Right hindlimb (tissue), 1 donor: ENCODE measurements at regions not wholly inside any gene's neighbourhood (a gene's known extent, or its start where the extent isn't known, plus 50 kb on each side); places are given as distances from the start of the nearest gene placed in this dataset.
"Not testable (repeated sequence)": the region's sequence is repeated elsewhere in the genome, so short reads cannot be mapped to it uniquely, and the experiment has no call there.

Source experiments
- DNase-seq: peaks from one replicate; pipeline ENCODE4 v3.0.0-alpha.2; 2018

DNA sequence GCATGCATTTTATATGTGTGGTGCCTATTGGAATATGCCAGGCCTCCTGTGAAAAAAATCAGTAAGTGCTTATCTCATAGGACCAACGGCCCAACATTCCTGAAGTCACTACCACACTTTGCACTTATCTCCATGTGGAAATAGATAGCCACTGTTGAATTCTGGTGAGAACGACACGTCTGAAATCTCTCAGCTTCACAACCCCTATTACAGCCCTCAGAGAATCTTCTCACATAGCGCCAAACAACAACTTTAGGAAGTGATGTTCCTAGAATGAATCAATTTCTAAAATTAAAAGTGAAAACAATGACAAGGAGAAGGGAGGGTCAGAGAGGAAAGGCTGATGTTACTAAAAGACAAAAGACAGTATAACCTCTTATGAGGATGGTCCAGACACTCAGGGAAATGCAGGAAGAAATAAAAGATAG, 270.8 kb upstream of the BTG1 start:
- DNase-seq = no peak

DNA sequence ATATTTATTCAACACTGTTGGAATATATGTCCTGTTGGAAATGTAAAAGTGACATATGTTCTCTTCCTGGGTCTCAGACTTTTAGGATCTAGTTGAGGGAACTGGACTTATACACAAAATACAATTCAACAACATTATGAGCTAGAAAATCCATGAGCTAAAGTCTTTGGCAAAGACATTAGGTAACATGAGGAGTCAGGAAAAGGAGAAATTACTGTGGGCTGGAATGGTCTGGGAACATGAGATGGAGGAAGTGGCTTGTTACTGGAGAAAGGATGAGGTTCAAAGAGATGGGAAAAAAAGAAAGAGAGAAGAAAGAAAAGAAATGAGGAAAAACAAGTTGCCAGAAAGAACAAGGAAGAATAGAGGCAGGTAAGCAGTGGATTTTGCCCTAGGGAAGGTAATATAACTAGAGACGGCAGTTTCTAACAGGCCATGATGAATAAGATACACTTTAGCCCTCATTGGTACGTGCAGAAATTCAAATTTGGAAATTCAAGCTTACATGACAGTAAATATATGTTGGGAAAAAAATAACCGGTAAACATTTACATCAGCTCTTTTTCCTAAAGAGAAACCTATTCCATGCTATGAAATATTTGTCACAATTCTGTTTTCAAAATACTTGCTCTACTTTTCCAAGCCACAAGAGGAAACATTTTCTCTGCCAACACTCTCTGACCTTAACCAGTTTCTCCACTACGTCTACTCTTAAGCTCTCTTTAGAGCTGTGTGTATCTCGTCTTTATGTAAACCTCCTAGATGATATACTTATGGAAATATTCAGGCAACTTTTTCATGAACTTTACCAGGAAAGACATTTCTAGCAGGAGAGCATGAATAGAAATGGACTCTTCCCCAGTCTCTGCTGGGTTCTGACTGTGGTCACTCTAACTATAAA, 268.8 kb upstream of the BTG1 start:
- DNase-seq = no peak

DNA sequence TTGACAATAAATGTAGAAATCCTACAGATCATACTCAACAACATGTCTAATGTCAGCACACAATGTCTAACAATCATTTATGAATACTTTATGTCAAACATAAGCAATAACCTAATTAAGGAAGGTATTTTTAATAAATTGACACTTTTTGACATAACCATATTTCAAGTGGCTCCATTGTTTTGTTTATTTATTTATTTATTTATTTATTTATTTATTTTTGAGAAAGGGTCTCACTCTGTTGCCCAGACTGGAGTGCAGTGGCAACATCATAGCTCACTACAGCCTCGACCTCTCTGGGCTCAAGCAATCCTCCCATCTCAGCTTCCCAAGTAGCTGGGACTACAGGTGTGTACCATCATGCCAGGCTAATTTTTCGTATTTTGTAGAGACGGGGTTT, 267.6 kb upstream of the BTG1 start:
- DNase-seq = no peak

DNA sequence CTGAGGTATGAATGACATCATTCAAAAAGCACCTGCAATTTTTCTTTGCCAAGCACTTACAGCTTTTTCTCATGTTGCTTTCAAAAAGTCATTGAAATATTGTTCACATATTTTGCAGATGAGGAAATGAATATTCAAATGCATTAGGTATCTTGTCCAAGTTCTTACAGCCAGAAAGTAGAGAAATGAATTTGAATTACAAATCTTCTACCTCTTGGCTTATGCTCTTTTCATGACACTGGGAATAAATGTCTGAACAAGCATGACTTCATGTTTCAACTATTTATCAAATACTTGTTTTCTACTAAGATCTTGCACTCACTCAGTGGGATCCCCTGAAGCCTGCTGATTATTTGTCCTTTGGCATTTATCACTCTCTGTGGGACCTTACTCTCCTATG, 267.2 kb upstream of the BTG1 start:
- no peak for DNase-seq

GRCh38 chr12:92411687-92412086, 266.0 kb upstream of the BTG1 start:
- no peak for DNase-seq

DNA sequence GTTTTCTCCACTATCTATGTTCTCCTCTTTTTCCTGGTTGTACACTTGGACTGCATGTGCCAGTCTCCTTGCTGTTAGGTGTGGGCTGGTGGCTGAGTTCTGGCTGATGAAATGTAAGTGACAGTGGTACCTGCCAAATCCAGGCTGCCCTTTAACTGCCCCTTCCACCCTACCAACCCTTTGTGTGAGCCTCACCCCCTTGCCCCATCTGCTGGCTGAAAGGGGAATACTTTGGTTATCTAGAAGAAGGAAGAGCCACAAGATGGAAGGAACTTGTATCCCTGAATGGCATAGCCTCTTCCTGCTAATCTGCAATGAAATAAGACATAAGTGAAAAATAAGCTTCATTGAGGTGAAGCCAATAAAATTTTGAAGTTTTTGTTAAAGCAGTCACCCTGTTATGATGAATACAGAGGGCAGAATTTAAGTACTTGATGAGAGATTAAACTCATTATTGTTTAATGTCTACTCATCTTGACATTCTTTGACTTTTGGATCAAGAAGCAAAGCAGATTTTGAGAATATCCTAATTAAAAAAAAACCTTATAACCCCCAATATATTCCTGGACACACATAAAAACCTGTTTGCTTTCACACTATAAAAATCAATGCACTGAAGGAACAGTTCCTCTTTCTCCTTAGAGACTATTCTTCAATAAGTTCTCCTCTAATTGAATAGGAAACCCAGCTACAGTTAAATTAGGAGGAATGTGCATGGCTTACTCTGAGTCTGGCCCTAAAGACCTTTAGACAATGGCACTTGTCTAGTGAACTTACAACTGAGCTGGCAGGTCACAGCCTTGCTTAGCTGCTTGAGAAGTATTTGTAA, 262.6 kb upstream of the BTG1 start:
- DNase-seq = no peak

DNA sequence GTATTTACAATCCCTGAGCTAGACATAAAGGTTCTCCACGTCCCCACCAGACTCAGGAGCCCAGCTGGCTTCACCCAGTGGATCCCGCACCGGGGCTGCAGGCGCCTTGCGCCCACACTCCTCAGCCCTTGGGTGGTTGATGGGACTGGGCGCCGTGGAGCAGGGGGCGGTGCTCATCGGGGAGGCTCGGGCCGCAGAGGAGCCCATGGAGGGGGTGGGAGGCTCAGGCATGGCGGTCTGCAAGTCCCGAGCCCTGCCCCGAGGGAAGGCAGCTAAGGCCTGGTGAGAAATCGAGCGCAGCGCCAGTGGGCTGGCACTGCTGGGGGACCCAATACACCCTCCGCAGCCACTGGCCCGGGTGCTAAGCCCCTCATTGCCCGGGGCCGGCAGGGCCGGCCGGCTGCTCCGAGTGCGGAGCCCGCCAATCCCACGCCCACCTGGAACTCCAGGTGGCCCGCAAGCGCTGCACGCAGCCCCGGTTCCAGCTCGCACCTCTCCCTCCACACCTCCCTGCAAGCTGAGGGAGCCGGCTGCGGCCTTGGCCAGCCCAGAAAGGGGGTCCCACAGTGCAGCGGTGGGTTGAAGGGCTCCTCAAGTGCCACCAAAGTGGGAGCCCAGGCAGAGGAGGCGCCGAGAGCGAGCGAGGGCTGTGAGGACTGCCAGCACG, 260.9 kb upstream of the BTG1 start:
- not testable (repeated sequence) for DNase-seq

- not testable (repeated sequence) for DNase-seq
Measured at GRCh38 chr12:92405801-92406251, 260.2 kb upstream of the BTG1 start.

DNA sequence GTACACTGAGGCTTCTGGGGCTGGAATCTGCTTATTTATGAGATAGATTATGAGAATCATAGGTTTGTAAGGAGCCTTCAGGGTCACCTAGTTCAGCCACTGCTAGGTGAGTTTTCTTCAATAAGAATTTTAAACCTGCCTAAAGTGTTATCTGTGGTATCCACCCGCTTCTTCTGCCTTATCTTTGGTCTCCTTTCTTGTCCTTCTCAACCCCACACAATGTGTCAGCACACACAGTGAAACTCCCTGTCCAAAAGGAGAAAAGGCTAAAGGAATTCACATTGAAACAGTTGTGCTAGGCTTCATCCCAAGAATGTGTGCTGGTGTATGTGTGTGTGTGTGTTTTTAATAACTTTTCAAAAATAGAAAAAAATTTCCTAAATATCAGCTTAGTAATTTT, 259.3 kb upstream of the BTG1 start:
- no peak for DNase-seq

- no peak for DNase-seq
Measured at GRCh38 chr12:92404259-92404894, 258.7 kb upstream of the BTG1 start.

- DNase-seq = no peak
Measured at GRCh38 chr12:92403210-92404175, 257.8 kb upstream of the BTG1 start.

GRCh38 chr12:92402415-92402814, 256.8 kb upstream of the BTG1 start:
- no peak for DNase-seq

DNA sequence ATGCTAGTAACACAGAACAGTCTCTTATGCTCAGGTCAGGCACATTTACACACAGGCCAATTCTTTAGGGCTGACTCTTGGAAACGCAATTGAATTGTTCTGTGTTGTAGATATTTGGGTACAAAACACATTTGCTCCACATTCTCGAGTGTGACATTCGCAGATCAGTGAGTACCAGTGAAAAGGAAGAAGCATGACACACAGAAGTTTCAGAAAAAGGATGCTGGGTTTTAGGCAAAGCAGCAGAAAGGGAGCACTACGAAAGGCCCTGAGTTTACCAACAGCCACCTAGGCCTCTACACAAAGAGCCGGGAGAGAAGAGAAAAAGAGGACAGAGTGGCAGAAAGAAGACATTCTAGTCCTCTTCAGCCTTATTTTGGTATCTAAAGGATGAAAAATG, 254.4 kb upstream of the BTG1 start:
- no peak for DNase-seq

DNA sequence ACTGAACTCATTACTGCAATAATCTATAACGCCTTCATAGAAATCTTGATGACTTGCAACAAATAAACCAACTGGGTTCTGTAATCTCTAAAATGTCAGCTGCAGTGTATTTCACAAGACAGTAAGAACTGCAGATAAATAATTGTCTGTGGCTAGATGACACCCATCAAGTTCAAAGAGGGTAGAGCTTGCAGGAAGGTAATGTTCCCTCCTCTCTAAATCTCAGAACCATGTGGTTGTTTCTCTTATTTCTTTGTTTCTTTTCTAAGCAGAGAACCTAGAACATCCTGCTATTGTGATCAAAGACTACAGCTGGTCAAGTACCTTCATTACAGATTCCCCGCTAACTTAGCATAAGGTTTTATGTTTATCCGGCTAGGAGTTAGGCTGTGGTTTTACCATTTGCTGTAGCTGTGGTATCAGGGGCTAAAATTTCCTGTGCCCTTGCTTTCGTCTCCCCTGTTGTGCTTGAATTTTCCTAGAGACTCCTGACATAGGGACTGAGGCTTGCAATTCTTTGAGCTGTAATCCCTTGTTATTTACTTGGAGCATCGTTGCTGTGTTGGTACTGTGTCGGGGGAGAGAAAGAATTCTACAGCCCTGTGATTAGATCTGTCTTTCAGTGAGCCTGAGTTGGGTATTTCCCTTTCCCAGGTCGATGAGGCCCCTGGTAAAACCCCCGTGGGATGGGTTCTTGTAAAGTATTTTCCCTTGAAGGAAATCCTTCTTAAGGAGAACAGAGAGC, 253.1 kb upstream of the BTG1 start:
- DNase-seq = no peak

GRCh38 chr12:92396647-92397252, 251.1 kb upstream of the BTG1 start:
- no peak for DNase-seq

DNA sequence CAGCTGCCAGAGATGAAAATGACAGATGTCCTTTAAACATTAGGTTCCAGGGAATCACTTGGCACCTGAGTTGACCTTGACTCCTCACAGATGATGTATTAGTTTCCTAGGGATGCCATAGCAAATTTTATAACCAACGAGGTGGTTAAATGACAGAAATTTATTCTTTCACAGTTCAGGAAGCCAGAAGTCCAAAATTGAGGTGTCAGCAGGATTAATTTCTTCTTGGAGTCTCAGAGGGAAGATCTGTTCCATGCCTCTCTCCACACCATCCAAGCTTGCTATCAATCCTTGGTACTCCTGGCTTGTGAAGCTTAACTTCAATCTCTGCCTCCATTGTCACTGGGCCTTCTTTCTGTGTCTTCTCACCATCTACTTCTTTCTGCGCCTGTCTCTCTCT, 249.7 kb upstream of the BTG1 start:
- DNase-seq = no peak

DNA sequence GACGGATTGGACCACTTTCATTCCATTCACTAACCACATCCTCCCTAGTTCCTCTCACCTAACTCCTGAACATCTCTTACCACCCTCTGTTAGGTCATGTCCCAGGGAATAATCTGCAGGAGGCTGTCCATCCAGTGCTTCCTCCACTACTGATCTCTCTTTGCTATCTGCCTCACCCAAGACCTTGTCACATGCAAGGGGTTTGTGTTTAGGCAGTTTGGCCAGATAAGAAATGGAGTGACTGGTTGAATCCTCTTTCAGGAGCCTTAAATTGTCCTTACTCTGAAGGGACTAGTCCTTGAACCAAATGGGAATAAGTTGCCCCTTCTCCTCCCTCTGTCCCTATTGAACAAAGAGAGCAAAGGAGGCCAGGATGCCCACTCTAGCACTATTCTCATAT, 249.2 kb upstream of the BTG1 start:
- DNase-seq = no peak

DNA sequence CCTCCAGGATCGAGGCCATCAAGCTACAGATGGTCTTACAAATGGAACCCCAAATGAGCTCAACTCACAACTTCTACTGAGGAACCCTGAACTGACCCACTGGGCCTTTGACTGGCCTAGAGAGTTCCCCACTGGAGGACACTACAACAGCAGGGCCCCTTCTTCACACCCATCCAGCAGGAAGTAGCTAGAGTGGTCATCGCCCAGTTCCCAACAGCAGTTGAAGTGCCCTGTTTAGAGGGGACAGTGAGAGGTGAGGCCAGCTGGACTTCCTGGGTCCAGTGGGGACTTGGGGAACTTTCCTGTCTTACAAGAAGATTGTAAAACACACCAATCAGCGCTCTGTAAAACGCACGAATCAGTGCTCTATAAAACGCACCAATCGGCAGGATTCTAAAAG, 247.9 kb upstream of the BTG1 start:
- no peak for DNase-seq

GRCh38 chr12:92391726-92392125, 246.1 kb upstream of the BTG1 start:
- DNase-seq = not testable (repeated sequence)

DNA sequence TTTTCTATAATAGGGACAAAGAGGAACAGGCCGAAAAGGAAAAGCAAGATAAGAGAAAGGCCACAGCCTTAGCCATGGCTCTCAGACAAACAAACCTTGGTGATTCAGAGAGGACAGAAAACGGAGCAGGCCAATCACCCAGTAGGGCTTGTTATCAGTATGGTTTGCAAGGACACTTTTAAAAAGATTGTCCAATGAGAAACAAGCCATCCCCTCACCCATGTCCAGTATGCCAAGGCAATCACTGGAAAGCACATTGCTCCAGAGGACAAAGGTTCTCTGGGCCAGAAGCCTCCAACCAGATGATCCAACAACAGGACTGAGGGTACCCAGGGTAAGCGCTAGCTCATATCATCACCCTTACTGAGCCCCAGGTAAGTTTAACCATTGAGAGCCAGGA, 243.8 kb upstream of the BTG1 start:
- no peak for DNase-seq
